Endodermal cell (in vitro differentiated cells): ENCODE measurements at regions not wholly inside any gene's neighbourhood (a gene's known extent, or its start where the extent isn't known, plus 50 kb on each side); places are given as distances from the start of the nearest gene placed in this dataset.
"Not testable (repeated sequence)": the region's sequence is repeated elsewhere in the genome, so short reads cannot be mapped to it uniquely, and the experiment has no call there.

Experiments used
- DNase-seq: peaks from one replicate; pipeline ENCODE4 v3.0.0-alpha.2; 2017
- H3K27ac ChIP-seq: 2 replicates; pipeline ENCODE4 v1.5.1; 2013; ENCODE audit warnings: mild to moderate bottlenecking, low read depth, low read length, moderate library complexity
- H3K27me3 ChIP-seq: 2 replicates; pipeline ENCODE4 v1.6.1; 2013; ENCODE audit warnings: mild to moderate bottlenecking, low read length, moderate library complexity; ENCODE audit not compliant: insufficient read depth, control insufficient read depth, poor library complexity, severe bottlenecking
- H3K36me3 ChIP-seq: 2 replicates; pipeline ENCODE4 v1.7.0; 2013; ENCODE audit warnings: mild to moderate bottlenecking, low read length, moderate library complexity; ENCODE audit not compliant: control insufficient read depth, insufficient read depth
- H3K4me1 ChIP-seq: one replicate; pipeline ENCODE4 v1.7.0; 2013; ENCODE audit warnings: low read length; ENCODE audit not compliant: control insufficient read depth, insufficient read depth
- H3K4me3 ChIP-seq: 2 replicates; pipeline ENCODE4 v1.5.1; 2013; ENCODE audit warnings: mild to moderate bottlenecking, low read length, moderate library complexity
- H3K9ac ChIP-seq: 2 replicates; pipeline ENCODE4 v1.6.1; 2013; ENCODE audit warnings: mild to moderate bottlenecking, low read length, moderate library complexity; ENCODE audit not compliant: poor library complexity, severe bottlenecking; ENCODE audit errors: extremely low read depth
- H3K9me3 ChIP-seq: 2 replicates; pipeline ENCODE4 v1.6.1; 2013; ENCODE audit warnings: mild to moderate bottlenecking, low read length, moderate library complexity; ENCODE audit not compliant: control insufficient read depth
- H3K27ac Mint-ChIP-seq: 2 replicates; pipeline ENCODE4 v1.8.0; 2020; ENCODE audit warnings: mixed read lengths
- H3K27me3 Mint-ChIP-seq: 2 replicates; pipeline ENCODE4 v1.8.0; 2021; ENCODE audit warnings: mild to moderate bottlenecking, mixed read lengths; ENCODE audit not compliant: insufficient read depth
- H3K36me3 Mint-ChIP-seq: 2 replicates; pipeline ENCODE4 v1.8.0; 2020; ENCODE audit warnings: low read depth, mixed read lengths
- H3K4me1 Mint-ChIP-seq: 2 replicates; pipeline ENCODE4 v1.8.0; 2020; ENCODE audit warnings: mixed read lengths
- H3K4me3 Mint-ChIP-seq: 2 replicates; pipeline ENCODE4 v1.8.0; 2020; ENCODE audit warnings: mild to moderate bottlenecking, moderate library complexity, mixed read lengths
- H3K9me3 Mint-ChIP-seq: 2 replicates; pipeline ENCODE4 v1.8.0; 2020; ENCODE audit warnings: mild to moderate bottlenecking, mixed read lengths
- whole genome bisulfite sequencing, 2 experiments: methylation state at CpG; one replicate each; pipeline versions ENCODE4 v1.1.5 to v1.1.7; 2013; ENCODE audit warnings: missing lambda C conversion rate in 2 of 2, mixed read lengths in 1 of 2; ENCODE audit not compliant: insufficient coverage in 1 of 2, insufficient read length in 1 of 2; 5-methylcytosine and 5-hydroxymethylcytosine counted together
- TF ChIP-seq, protein P1 (sequence below): fragments of 200-600 bp; sonication (generic); conservative IDR thresholded peaks from 2 replicates; pipeline ENCODE4 v1.5.0; 2021; ENCODE audit warnings: antibody characterized with exemption, mild to moderate bottlenecking

DNA sequence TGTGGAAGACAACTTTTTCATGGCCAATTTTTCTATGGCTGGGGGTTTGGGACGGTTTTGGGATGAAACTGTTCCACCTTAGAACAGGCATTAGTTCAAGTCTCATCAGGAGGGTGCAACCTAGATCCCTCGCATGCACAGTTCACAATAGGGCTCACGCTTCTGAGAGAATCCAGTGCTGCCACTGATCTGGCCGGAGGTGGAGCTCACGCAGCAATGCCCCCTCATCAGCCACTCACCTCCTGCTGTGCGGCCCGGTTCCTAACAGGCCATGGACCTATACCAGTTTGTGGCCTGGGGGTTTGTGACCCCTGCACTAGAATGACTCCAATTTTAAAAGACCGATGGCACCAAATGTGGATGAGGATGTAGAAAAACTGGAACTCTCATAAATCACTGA is 127.2 kb upstream of the IER5L start:
- 79 to 89% methylated on average over 3 to 8 of the region's 8 CpGs for WGBS, 2 experiments
- H3K9me3 Mint-ChIP-seq: peaks cover 23% of the 10 kb centered on the region
- no peaks in the 10 kb centered on the region for H3K27me3 ChIP-seq
- no peak overlapping the region for H3K27ac Mint-ChIP-seq
- TF ChIP-seq, protein P1, sequence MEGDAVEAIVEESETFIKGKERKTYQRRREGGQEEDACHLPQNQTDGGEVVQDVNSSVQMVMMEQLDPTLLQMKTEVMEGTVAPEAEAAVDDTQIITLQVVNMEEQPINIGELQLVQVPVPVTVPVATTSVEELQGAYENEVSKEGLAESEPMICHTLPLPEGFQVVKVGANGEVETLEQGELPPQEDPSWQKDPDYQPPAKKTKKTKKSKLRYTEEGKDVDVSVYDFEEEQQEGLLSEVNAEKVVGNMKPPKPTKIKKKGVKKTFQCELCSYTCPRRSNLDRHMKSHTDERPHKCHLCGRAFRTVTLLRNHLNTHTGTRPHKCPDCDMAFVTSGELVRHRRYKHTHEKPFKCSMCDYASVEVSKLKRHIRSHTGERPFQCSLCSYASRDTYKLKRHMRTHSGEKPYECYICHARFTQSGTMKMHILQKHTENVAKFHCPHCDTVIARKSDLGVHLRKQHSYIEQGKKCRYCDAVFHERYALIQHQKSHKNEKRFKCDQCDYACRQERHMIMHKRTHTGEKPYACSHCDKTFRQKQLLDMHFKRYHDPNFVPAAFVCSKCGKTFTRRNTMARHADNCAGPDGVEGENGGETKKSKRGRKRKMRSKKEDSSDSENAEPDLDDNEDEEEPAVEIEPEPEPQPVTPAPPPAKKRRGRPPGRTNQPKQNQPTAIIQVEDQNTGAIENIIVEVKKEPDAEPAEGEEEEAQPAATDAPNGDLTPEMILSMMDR: no peak
- no peaks in the 10 kb centered on the region for H3K4me1 ChIP-seq
- no peak overlapping the region for H3K9ac ChIP-seq
- no peak overlapping the region for H3K4me3 ChIP-seq
- H3K9me3 ChIP-seq: peaks cover 19% of the 10 kb centered on the region
- H3K36me3 ChIP-seq: no peaks in the 10 kb centered on the region
- peaks cover 14% of the 10 kb centered on the region for H3K27me3 Mint-ChIP-seq
- peaks cover 2% of the 10 kb centered on the region for H3K36me3 Mint-ChIP-seq
- no peak for DNase-seq
- no peak overlapping the region for H3K27ac ChIP-seq
- H3K4me1 Mint-ChIP-seq: peaks cover 6% of the 10 kb centered on the region
- H3K4me3 Mint-ChIP-seq: no peak overlapping the region

DNA sequence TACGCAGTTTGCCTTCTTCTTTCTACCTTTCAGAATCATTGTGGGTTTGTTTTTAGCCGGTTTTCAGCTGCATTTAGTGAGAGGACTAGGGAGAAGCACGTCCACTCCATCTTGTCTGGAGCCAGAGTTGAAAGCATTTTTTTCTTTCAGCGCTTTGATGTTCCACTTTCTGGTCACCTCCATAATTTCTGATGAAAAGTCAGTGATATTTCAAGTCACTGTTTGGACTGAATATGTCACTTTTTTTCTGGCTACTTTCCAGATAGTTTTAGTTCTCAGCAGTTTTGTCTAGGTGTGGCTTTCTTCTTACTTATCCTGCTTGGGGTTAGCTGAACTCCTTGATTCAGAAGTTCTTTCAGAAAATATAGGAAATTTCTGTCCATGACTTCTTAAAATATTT is 123.9 kb upstream of the IER5L start:
- no peak for DNase-seq
- H3K4me3 ChIP-seq: no peak overlapping the region
- H3K4me3 Mint-ChIP-seq: no peak overlapping the region
- H3K27me3 ChIP-seq: no peaks in the 10 kb centered on the region
- peaks cover under 1% of the 10 kb centered on the region for H3K4me1 Mint-ChIP-seq
- H3K9ac ChIP-seq: no peak overlapping the region
- no peaks in the 10 kb centered on the region for H3K4me1 ChIP-seq
- H3K27me3 Mint-ChIP-seq: peaks cover 22% of the 10 kb centered on the region
- H3K36me3 Mint-ChIP-seq: peaks cover 2% of the 10 kb centered on the region
- H3K27ac ChIP-seq: no peak overlapping the region
- no peaks in the 10 kb centered on the region for H3K36me3 ChIP-seq
- peaks cover 32% of the 10 kb centered on the region for H3K9me3 Mint-ChIP-seq
- no peak overlapping the region for H3K27ac Mint-ChIP-seq
- 83 to 89% methylated on average over 1 to 4 of the region's 4 CpGs for WGBS, 2 experiments
- H3K9me3 ChIP-seq: peaks cover 19% of the 10 kb centered on the region
- TF ChIP-seq, protein P1: no peak

DNA sequence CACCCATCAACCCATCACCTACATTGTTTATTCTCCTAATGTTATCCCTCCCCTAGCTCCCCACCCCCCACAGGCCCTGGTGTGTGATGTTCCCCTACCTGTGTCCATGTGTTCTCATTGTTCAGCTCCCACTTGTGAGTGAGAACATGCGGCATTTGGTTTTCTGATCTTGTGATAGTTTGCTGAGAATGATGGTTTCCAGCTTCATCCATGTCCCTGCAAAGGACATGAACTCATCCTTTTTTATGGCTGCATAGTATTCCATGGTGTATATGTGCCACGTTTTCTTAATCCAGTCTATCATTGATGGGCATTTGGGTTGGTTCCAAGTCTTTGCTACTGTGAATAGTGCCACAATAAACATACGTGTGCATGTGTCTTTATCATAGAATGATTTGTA is 118.1 kb upstream of the IER5L start:
- DNase-seq, H3K9ac ChIP-seq, H3K36me3 Mint-ChIP-seq, H3K36me3 ChIP-seq, H3K4me3 Mint-ChIP-seq, H3K4me1 ChIP-seq, H3K27me3 ChIP-seq, H3K4me3 ChIP-seq, H3K27ac Mint-ChIP-seq, H3K27ac ChIP-seq, H3K4me1 Mint-ChIP-seq: not testable (repeated sequence)
- peaks cover 14% of the 10 kb centered on the region for H3K9me3 ChIP-seq
- WGBS, 2 experiments: 97% methylated on average over 2 of the region's 3 CpGs; no CpG with 5 or more reads in 1 of the 2 experiments
- Mint-ChIP-seq H3K27me3 (peaks cover 22% of the 10 kb centered on the region), H3K9me3 (peaks cover 28% of the 10 kb centered on the region)

DNA sequence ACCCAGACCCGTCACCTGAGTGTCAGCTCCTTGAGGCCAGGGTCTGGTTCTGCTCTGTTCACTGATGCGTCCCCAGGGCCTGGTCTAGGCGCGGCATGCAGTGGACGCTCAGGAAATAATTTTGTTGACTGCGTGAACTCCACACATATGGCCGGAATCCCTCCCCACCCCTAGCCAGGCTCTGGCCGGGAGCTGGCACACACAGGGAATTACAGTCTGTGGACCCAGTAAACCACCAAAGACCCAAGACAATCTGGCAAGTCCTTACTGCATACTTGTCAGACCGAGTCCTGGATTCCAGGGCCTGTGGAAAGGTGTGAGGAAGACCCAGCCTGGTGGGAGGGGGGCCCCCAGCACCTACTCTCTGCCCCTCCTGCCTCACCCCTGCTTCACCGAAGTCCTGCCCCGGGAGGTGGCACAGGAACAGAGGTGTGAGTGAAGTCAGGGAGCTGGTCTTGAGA is 113.0 kb upstream of the IER5L start:
- TF ChIP-seq, protein P1: no peak
- Mint-ChIP-seq H3K9me3 (peaks cover 10% of the 10 kb centered on the region), H3K27ac (no peak overlapping the region), H3K4me1 (peaks cover 5% of the 10 kb centered on the region), H3K27me3 (peaks cover 2% of the 10 kb centered on the region), H3K4me3 (no peak overlapping the region), H3K36me3 (no peaks in the 10 kb centered on the region)
- Histone ChIP-seq H3K4me1 (no peaks in the 10 kb centered on the region), H3K27ac (no peak overlapping the region), H3K9me3 (peaks cover 13% of the 10 kb centered on the region), H3K4me3 (no peak overlapping the region), H3K27me3 (no peaks in the 10 kb centered on the region), H3K36me3 (no peaks in the 10 kb centered on the region), H3K9ac (no peak overlapping the region)
- WGBS, 2 experiments: 91 to 97% methylated on average over 6 to 11 of the region's 11 CpGs
- peak; percentile 45 for DNase-seq
